Activated CD4-positive, CD25-positive, alpha-beta regulatory T cell treated with anti-CD3 and anti-CD28 coated beads, Interleukin-2, amount 50 U/mL, for 24 hours (primary cell): ENCODE measurements at regions not wholly inside any gene's neighbourhood (a gene's known extent, or its start where the extent isn't known, plus 50 kb on each side); places are given as distances from the start of the nearest gene placed in this dataset.

Experiments
- ATAC-seq, 2 donors: fragments of 150-1000 bp; cut with Tn5 transposase; one replicate each; pipeline ENCODE4 v1.10.0; 2021; ENCODE audit warnings: mild to moderate bottlenecking in 1 of 2, moderate library complexity in 1 of 2

- no peak for ATAC-seq
These were observed 135.0 kb upstream of the IRX4 start for GRCh38 chr5:2017540-2018389.

- no peak for ATAC-seq
These were observed 133.2 kb upstream of the IRX4 start for GRCh38 chr5:2015961-2016360.

- no peak for ATAC-seq
These were observed 132.6 kb upstream of the IRX4 start for GRCh38 chr5:2015124-2015848.

- ATAC-seq, result no peak
These were observed 131.4 kb upstream of the IRX4 start for GRCh38 chr5:2014058-2014610.

- ATAC-seq, result no peak
These were observed 130.8 kb upstream of the IRX4 start for GRCh38 chr5:2013301-2014057.

- no peak for ATAC-seq
These were observed 130.2 kb upstream of the IRX4 start for GRCh38 chr5:2012885-2013284.

- no peak for ATAC-seq
These were observed 129.0 kb upstream of the IRX4 start for GRCh38 chr5:2011481-2012411.

- ATAC-seq, result no peak
These were observed 128.2 kb upstream of the IRX4 start for GRCh38 chr5:2010940-2011339.

GRCh38 chr5:2009986-2010914 is 127.5 kb upstream of the IRX4 start:
- no peak for ATAC-seq

- no peak for ATAC-seq
These were observed 126.3 kb upstream of the IRX4 start for GRCh38 chr5:2008851-2009629.

GRCh38 chr5:2007878-2008501 is 125.3 kb upstream of the IRX4 start:
- no peak for ATAC-seq

GRCh38 chr5:2007496-2007877 is 124.8 kb upstream of the IRX4 start:
- no peak for ATAC-seq

- ATAC-seq, result no peak
These were observed 124.2 kb upstream of the IRX4 start for GRCh38 chr5:2006971-2007291.

GRCh38 chr5:2006193-2006970 is 123.7 kb upstream of the IRX4 start:
- ATAC-seq, result no peak

- no peak for ATAC-seq
These were observed 122.6 kb upstream of the IRX4 start for GRCh38 chr5:2005101-2006041.

GRCh38 chr5:2003690-2004365 is 121.1 kb upstream of the IRX4 start:
- no peak for ATAC-seq

GRCh38 chr5:2003206-2003605 is 120.5 kb upstream of the IRX4 start:
- ATAC-seq, result no peak
